Adrenal gland (tissue), 9 donors: ENCODE measurements at regions not wholly inside any gene's neighbourhood (a gene's known extent, or its start where the extent isn't known, plus 50 kb on each side); places are given as distances from the start of the nearest gene placed in this dataset.

Experiments
- DNase-seq, 7 donors: peaks; one replicate each; pipeline ENCODE4 v3.0.0-alpha.2; 2019 to 2020
- H3K27ac ChIP-seq, 5 donors: fragments of 200-600 bp; sonication (generic) in 4 of 5; 1 replicate in 3 of 5; 2 replicates in 2 of 5; pipeline versions ENCODE4 v1.5.1 to v1.8.0; 2016 to 2020; ENCODE audit warnings: mild to moderate bottlenecking in 1 of 5
- H3K27me3 ChIP-seq: fragments of 200-600 bp; 2 replicates; pipeline ENCODE4 v1.8.0; 2021
- H3K36me3 ChIP-seq, 2 donors: fragments of 200-600 bp; replicated peaks in 1 of 2; 1 replicate in 1 of 2; 2 replicates in 1 of 2; pipeline versions ENCODE4 v1.5.1 to v1.8.0; 2018 to 2022
- H3K4me1 ChIP-seq, 2 donors: fragments of 200-600 bp; replicated peaks in 1 of 2; 1 replicate in 1 of 2; 2 replicates in 1 of 2; pipeline versions ENCODE4 v1.5.1 to v1.8.0; 2018 to 2021
- H3K4me3 ChIP-seq, 4 donors: fragments of 200-600 bp; sonication (generic) in 3 of 4; one replicate each; pipeline ENCODE4 v1.5.1; 2016 to 2018
- H3K9me3 ChIP-seq, 3 donors: fragments of 200-600 bp; sonication (generic) in 1 of 3; replicated peaks in 1 of 3; 1 replicate in 2 of 3; 2 replicates in 1 of 3; pipeline versions ENCODE4 v1.5.1 to v1.8.0; 2016 to 2021
- CTCF ChIP-seq, 6 experiments: fragments of 450-650 bp in 4 of 6; fragments of 200-600 bp in 2 of 6; sonication (generic) in 1 of 6; IDR thresholded peaks; 1 replicate in 5 of 6; 2 replicates in 1 of 6; pipeline versions ENCODE4 v1.5.1 to v1.8.0; 2016 to 2021; ENCODE audit warnings: antibody characterized with exemption in 6 of 6, mild to moderate bottlenecking in 2 of 6, moderate library complexity in 1 of 6
- POLR2A ChIP-seq, 2 donors: fragments of 450-650 bp; IDR thresholded peaks; one replicate each; pipeline ENCODE4 v1.6.1; 2017; ENCODE audit warnings: antibody characterized with exemption in 2 of 2, mild to moderate bottlenecking in 2 of 2, moderate library complexity in 1 of 2
- WGBS, 4 donors: extraction: QIAGEN DNeasy Blood & Tissue Kit in 2 of 4; methylation state at CpG; one replicate each; pipeline versions ENCODE4 v1.1.5 to v1.1.7; 2013 to 2017; 5-methylcytosine and 5-hydroxymethylcytosine counted together
- intact Hi-C, 2 donors: fragments of 100-400 bp; cut with DNase I; formaldehyde crosslinking; loops; one replicate each; pipeline versions ENCODE4 v1.14.1 to v1.15.0; 2022 to 2023
- donor health status: healthy with polysubstance abuse.
- donor health status: Bipolar disorder and iron deficiency.
- donor health status: DM: yes; HTN: yes; CAD: no.
- donor health status: DM: no; HTN: no; CAD: no.
- donor health status: DM: no; HTN: no; CAD: no.

- H3K4me1 ChIP-seq = no peaks in the 10 kb centered on the region
- no peak overlapping the region for H3K27ac ChIP-seq
- H3K9me3 ChIP-seq = no peaks in the 10 kb centered on the region
- intact Hi-C loops = no loop called here
- no peaks in the 10 kb centered on the region for H3K36me3 ChIP-seq
- no peaks in the 10 kb centered on the region for H3K27me3 ChIP-seq
- TF ChIP-seq POLR2A (IDR thresholded peaks at IDR 0.05) (no peak), CTCF (IDR thresholded peaks at IDR 0.05) (no peak)
- DNase-seq = no peak
- 83 to 90% (median 89%) methylated on average over 5 of the region's 5 CpGs for WGBS, 4 donors
- no peak overlapping the region for H3K4me3 ChIP-seq
Observed at GRCh38 chr21:15932726-15933125, 202.9 kb downstream of the USP25 start.

GRCh38 chr21:15935530-15935929 is 205.7 kb downstream of the USP25 start:
- no peaks in the 10 kb centered on the region for H3K36me3 ChIP-seq
- H3K27ac ChIP-seq = no peak overlapping the region
- whole genome bisulfite sequencing, 4 donors = 78 to 81% (median 80%) methylated on average over 1 of the region's 1 CpG
- no peaks in the 10 kb centered on the region for H3K9me3 ChIP-seq
- intact Hi-C loops = no loop called here
- TF ChIP-seq POLR2A (IDR thresholded peaks at IDR 0.05) (no peak), CTCF (IDR thresholded peaks at IDR 0.05) (no peak)
- no peak overlapping the region for H3K4me3 ChIP-seq
- H3K4me1 ChIP-seq = no peaks in the 10 kb centered on the region
- no peaks in the 10 kb centered on the region for H3K27me3 ChIP-seq
- no peak for DNase-seq

GRCh38 chr21:15943009-15943666 is 213.4 kb downstream of the USP25 start:
- Histone ChIP-seq H3K4me1 (no peaks in the 10 kb centered on the region), H3K27ac (no peak overlapping the region), H3K9me3 (no peaks in the 10 kb centered on the region), H3K4me3 (no peak overlapping the region), H3K27me3 (no peaks in the 10 kb centered on the region), H3K36me3 (no peaks in the 10 kb centered on the region)
- TF ChIP-seq CTCF (IDR thresholded peaks at IDR 0.05) (no peak), POLR2A (IDR thresholded peaks at IDR 0.05) (no peak)
- WGBS, 4 donors = 79 to 88% (median 80%) methylated on average over 4 of the region's 4 CpGs
- no peak for DNase-seq
- intact Hi-C loops = no loop called here

DNA sequence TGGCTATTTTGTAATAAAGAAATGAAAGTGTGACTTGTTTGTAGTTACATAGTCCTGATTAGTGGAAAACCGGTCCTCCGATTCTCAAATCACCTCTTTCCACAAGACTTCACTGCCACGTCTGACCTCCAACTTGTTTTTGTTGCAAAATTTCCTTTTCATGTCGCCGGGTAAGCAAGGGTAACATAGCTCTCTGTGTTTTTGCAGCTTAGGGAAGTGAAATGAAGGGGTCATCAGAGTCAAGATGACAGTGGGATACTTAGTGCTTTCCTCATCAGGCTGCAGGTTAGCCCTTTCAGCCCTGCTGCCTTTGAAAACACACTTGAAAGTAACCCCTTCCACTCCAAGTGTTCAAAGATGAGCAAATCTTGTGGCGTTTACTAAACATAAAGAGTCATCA is 217.9 kb downstream of the USP25 start:
- DNase-seq = no peak
- no peak overlapping the region for H3K27ac ChIP-seq

More for the DNA sequence above, 217.9 kb downstream of the USP25 start:
- H3K27me3 ChIP-seq = no peaks in the 10 kb centered on the region
- no peaks in the 10 kb centered on the region for H3K4me1 ChIP-seq
- H3K36me3 ChIP-seq = no peaks in the 10 kb centered on the region
- no peak for TF ChIP-seq CTCF (IDR thresholded peaks at IDR 0.05)
- TF ChIP-seq POLR2A (IDR thresholded peaks at IDR 0.05) = no peak
- WGBS, 4 donors = 17 to 24% (median 21%) methylated on average over 6 of the region's 6 CpGs
- intact Hi-C loops = no loop called here
- peak overlapping the region in 1 of 4 donors; percentile 27 for H3K4me3 ChIP-seq
- no peaks in the 10 kb centered on the region for H3K9me3 ChIP-seq
